IPS-18c (cell line): ENCODE measurements at regions not wholly inside any gene's neighbourhood (a gene's known extent, or its start where the extent isn't known, plus 50 kb on each side); places are given as distances from the start of the nearest gene placed in this dataset.

Experiments
- H3K4me3 ChIP-seq: 2 replicates; pipeline ENCODE4 v1.7.0; 2013; ENCODE audit warnings: low read depth, mild to moderate bottlenecking, low read length, moderate library complexity; ENCODE audit not compliant: insufficient read depth
- H3K9me3 ChIP-seq: one replicate; pipeline ENCODE4 v1.6.1; 2013; ENCODE audit warnings: mild to moderate bottlenecking, low read length, moderate library complexity; ENCODE audit not compliant: control insufficient read depth, insufficient read depth

GRCh38 chr3:124434176-124434575, 296.1 kb upstream of the UMPS start:
- no peak overlapping the region for H3K4me3 ChIP-seq
- no peaks in the 10 kb centered on the region for H3K9me3 ChIP-seq

- Histone ChIP-seq H3K4me3 (no peak overlapping the region), H3K9me3 (no peaks in the 10 kb centered on the region)
These were observed 294.8 kb upstream of the UMPS start for GRCh38 chr3:124435467-124435866.

DNA sequence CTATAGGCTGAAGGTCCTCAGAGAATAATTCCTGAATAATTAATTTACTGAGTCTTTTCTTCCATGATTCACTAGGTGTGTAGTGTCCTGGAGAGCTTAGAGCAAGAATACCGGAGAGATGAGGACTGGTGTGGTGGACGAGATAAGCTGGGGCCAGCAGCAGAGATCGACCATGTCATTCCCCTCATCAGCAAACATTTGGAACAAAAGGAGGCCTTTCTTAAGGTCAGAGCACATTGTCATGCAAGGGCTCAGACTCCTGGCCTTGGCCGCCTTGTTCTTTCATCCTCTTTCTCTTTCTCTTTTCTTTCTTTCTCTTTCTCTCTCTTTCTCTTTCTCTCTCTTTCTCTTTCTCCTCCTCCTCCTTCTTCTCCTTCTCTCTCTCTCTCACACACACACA, 291.4 kb upstream of the UMPS start:
- Histone ChIP-seq H3K9me3 (no peaks in the 10 kb centered on the region), H3K4me3 (no peak overlapping the region)

- H3K4me3 ChIP-seq: no peak overlapping the region
- no peaks in the 10 kb centered on the region for H3K9me3 ChIP-seq
These were observed 290.6 kb upstream of the UMPS start for GRCh38 chr3:124439603-124440002.

DNA sequence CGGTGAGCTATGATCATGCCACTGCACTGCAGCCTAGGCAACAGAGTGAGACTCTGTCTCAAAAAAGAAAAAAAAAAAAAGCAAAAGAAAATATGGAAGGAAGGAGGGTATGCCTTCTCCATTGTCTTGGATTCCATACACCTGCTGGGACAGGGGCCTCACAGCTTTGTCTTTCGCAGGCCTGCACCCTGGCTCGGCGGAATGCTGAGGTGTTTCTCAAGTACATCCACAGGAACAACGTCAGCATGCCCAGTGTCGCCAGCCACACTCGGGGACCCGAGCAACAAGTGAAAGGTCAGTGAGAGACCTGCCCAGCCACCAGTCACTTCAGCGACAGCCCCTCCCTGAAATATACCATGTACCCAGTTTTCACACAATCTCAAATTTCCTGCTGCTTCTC, 288.5 kb upstream of the UMPS start:
- Histone ChIP-seq H3K9me3 (no peaks in the 10 kb centered on the region), H3K4me3 (no peak overlapping the region)

GRCh38 chr3:124442463-124442862, 287.8 kb upstream of the UMPS start:
- H3K4me3 ChIP-seq: no peak overlapping the region
- H3K9me3 ChIP-seq: no peaks in the 10 kb centered on the region

- Histone ChIP-seq H3K9me3 (no peaks in the 10 kb centered on the region), H3K4me3 (no peak overlapping the region)
These were observed 286.8 kb upstream of the UMPS start for GRCh38 chr3:124443446-124443845.

GRCh38 chr3:124444075-124444474, 286.2 kb upstream of the UMPS start:
- H3K4me3 ChIP-seq: no peak overlapping the region
- H3K9me3 ChIP-seq: no peaks in the 10 kb centered on the region

DNA sequence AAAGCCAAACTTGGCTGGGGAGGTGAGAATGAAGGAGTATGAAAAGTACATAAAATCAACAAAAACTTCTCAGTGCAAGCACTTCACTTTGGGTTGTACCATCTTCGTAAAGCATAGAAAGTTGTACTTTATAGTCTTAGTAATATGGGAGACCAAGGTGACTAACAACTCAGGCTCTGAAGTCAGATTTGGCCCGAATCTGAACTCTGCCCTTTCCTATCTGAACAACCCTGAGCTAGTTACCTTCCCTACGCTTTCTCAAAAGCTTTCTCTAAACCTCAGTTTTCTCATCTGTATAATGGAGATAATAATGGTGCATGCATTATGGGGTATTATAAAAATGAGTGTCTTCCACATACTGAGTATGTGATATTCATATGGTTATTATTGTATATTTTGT, 285.4 kb upstream of the UMPS start:
- H3K9me3 ChIP-seq: no peaks in the 10 kb centered on the region

GRCh38 chr3:124447845-124448244, 282.4 kb upstream of the UMPS start:
- Histone ChIP-seq H3K9me3 (peaks cover 2% of the 10 kb centered on the region), H3K4me3 (no peak overlapping the region)

More for the DNA sequence above, 285.4 kb upstream of the UMPS start:
- no peak overlapping the region for H3K4me3 ChIP-seq

DNA sequence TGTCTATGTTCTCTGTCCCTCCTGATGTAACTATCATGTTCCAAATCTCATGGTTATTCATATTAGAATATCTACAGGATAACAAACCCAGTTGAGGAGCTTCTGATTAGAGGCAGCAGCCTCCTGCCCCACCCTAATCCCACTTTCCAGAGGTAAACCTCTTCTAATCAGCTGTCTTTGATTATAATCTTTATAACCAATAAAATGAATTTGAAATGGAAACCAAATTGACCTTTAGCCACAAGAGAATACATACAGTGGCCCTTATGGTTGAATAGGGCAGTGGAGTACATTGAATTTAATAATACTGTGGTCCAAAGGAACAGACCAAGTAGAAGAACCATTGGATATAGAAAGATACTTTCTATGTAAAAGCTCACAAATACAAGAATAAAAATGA, 281.3 kb upstream of the UMPS start:
- Histone ChIP-seq H3K9me3 (peaks cover 2% of the 10 kb centered on the region), H3K4me3 (no peak overlapping the region)

DNA sequence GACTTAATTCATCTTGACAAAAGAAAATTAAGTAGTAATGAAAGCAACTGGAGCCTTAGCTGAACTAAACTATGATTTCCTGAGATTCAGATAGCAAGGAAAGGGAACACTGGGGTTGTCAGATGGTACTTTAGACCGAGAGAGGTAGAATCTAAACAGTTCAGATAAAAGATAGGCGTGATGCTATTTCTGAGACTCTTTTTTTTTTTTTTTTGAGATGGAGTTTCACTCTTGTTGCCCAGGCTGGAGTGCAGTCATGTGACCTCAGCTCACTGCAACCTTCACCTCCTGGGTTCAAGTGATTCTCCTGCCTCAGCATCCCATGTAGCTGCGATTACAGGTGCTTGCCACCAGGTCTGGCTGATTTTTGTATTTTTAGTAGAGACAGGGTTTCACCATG, 279.9 kb upstream of the UMPS start:
- Histone ChIP-seq H3K4me3 (no peak overlapping the region), H3K9me3 (peaks cover 2% of the 10 kb centered on the region)

GRCh38 chr3:124451630-124452317, 278.5 kb upstream of the UMPS start:
- H3K4me3 ChIP-seq: no peak overlapping the region
- H3K9me3 ChIP-seq: peaks cover 2% of the 10 kb centered on the region

GRCh38 chr3:124453189-124453588, 277.1 kb upstream of the UMPS start:
- Histone ChIP-seq H3K9me3 (peaks cover 2% of the 10 kb centered on the region), H3K4me3 (no peak overlapping the region)

DNA sequence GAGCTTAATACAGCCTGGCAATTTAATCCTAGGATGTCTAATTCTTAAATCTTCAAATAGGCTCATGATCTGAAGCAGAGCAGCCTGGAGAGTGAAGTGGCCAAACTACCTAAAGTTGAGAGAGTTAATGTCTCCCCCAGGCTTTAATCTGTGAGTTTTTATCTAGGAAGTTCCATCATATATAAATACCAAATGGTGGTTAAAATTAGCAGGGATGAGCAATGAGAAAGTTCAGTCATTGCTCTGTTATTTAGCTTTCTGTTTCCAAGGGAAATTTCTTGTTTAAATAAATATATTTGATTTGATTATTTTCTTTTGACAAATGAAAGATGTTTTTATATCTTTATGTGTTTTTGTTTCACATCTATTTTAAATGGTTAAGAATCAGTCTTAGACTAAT, 274.4 kb upstream of the UMPS start:
- Histone ChIP-seq H3K4me3 (no peak overlapping the region), H3K9me3 (no peaks in the 10 kb centered on the region)

DNA sequence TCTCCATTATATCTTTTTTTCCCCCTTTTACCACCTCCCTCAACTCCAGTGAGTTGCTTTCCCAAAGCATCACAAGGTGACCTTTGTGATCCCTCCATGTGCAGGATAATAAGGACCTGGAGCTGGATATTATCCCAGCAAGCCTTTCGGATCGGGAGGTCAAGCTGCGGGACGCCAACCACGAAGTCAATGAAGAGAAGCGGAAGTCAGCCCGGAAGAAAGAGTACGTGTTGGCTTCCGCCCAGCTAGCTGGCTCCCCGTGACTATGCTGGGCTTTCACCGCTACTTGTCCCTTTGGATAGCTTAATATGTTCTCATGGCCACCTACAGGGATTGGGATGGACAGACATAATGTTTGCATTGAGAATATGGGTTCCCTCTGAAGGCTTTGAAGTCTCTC, 273.7 kb upstream of the UMPS start:
- Histone ChIP-seq H3K4me3 (no peak overlapping the region), H3K9me3 (no peaks in the 10 kb centered on the region)

DNA sequence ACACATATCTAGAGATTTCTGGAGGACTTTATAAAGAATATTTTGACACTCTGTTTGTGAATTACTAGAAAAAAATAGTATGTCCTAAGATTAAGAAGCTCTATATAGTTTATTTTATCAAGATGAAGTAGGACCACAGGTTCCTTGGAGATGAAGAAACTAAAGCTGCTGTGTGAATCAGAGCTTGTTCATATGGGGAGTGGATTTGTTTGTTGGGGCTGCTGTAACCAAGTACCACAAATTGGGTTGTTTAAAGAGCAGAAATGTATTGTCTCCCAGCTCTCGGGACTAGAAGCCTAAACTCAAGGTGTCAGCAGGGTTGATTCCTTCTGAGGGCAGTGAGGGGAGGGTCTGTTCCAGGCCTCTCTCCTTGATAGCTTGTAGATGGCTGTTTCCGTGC, 270.6 kb upstream of the UMPS start:
- H3K4me3 ChIP-seq: no peak overlapping the region
- no peaks in the 10 kb centered on the region for H3K9me3 ChIP-seq

DNA sequence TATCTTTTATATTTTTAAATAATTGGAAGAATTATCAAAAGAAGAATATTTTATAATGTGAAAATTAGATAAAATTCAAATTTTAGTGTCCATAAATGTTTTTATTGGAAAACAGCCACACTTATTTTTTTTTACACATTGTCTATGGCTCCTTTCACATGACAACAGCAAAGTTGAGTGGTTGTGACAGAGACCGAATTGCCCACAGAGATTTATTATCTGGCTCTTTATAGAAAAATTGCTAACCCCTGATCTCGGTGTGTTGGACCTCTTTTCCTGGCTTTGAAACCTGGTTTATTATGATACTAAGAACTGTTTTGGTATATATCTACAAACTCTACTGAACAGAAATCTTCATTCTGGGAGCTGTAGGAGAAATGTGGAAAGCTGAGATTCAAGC, 269.1 kb upstream of the UMPS start:
- Histone ChIP-seq H3K4me3 (no peak overlapping the region), H3K9me3 (no peaks in the 10 kb centered on the region)
